ENCODE measurements at regions not wholly inside any gene's neighbourhood (a gene's known extent, or its start where the extent isn't known, plus 50 kb on each side); places are given as distances from the start of the nearest gene placed in this dataset.
A peak's percentile ranks its signal among the peaks of the same experiment; 100 is the strongest.

GRCh38 chr17:71273441-71273840 lies 847.4 kb upstream of the SOX9 start:
- no peak for DNase-seq

GRCh38 chr17:71276079-71276478 lies 844.7 kb upstream of the SOX9 start:
- no peak for DNase-seq

GRCh38 chr17:71283486-71283885 lies 837.3 kb upstream of the SOX9 start:
- no peak for DNase-seq

GRCh38 chr17:71284032-71284755 lies 836.6 kb upstream of the SOX9 start:
- no peak for DNase-seq

- no peak for DNase-seq
Measured at GRCh38 chr17:71286625-71287024, 834.2 kb upstream of the SOX9 start.

GRCh38 chr17:71287071-71287823 lies 833.6 kb upstream of the SOX9 start:
- peak; percentile 7 for DNase-seq

- no peak for DNase-seq
Measured at GRCh38 chr17:71292006-71292405, 828.8 kb upstream of the SOX9 start.

GRCh38 chr17:71296005-71296404 lies 824.8 kb upstream of the SOX9 start:
- no peak for DNase-seq

- no peak for DNase-seq
Measured at GRCh38 chr17:71301063-71301462, 819.8 kb upstream of the SOX9 start.

GRCh38 chr17:71302721-71303549 lies 817.9 kb upstream of the SOX9 start:
- DNase-seq: no peak

GRCh38 chr17:71304498-71305158 lies 816.2 kb upstream of the SOX9 start:
- DNase-seq: no peak

GRCh38 chr17:71313866-71314265 lies 807.0 kb upstream of the SOX9 start:
- no peak for DNase-seq

GRCh38 chr17:71315568-71315967 lies 805.3 kb upstream of the SOX9 start:
- no peak for DNase-seq

GRCh38 chr17:71316176-71316897 lies 804.5 kb upstream of the SOX9 start:
- DNase-seq: no peak

- no peak for DNase-seq
Measured at GRCh38 chr17:71320009-71320796, 800.6 kb upstream of the SOX9 start.

- DNase-seq: no peak
Measured at GRCh38 chr17:71325117-71325516, 795.7 kb upstream of the SOX9 start.

- DNase-seq: no peak
Measured at GRCh38 chr17:71325886-71326285, 794.9 kb upstream of the SOX9 start.

GRCh38 chr17:71327376-71328059 lies 793.3 kb upstream of the SOX9 start:
- DNase-seq: no peak

- DNase-seq: no peak
Measured at GRCh38 chr17:71329310-71330098, 791.3 kb upstream of the SOX9 start.

Measured in muscle of arm (tissue), 1 donor.